Astrocyte (in vitro differentiated cells and primary cell): ENCODE measurements at regions not wholly inside any gene's neighbourhood (a gene's known extent, or its start where the extent isn't known, plus 50 kb on each side); places are given as distances from the start of the nearest gene placed in this dataset.

Experiments used
- DNase-seq: peaks from one replicate; pipeline ENCODE4 v3.0.0-alpha.2; 2010; ENCODE audit warnings: low read depth
- FAIRE-seq: peaks from 2 replicates; lab custom pipeline; 2011; peaks lifted over from hg19 to GRCh38; lab: Jason Lieb, UNC
- H2AFZ ChIP-seq: 2 replicates; pipeline ENCODE4 v1.6.0; 2012; ENCODE audit warnings: low read depth, low read length, inconsistent platforms
- H3K27ac ChIP-seq: 2 replicates; pipeline ENCODE4 v1.5.1; 2011; ENCODE audit warnings: low read depth, low read length, inconsistent platforms
- H3K27me3 ChIP-seq: 2 replicates; pipeline ENCODE4 v1.6.0; 2011; ENCODE audit warnings: low read length, inconsistent platforms; ENCODE audit not compliant: insufficient read depth
- H3K36me3 ChIP-seq: 2 replicates; pipeline ENCODE4 v1.5.1; 2011; ENCODE audit warnings: low read length, inconsistent platforms; ENCODE audit not compliant: insufficient read depth
- H3K4me1 ChIP-seq: 2 replicates; pipeline ENCODE4 v1.5.1; 2011; ENCODE audit warnings: low read length, inconsistent platforms; ENCODE audit not compliant: insufficient read depth
- H3K4me2 ChIP-seq: 2 replicates; pipeline ENCODE4 v1.6.0; 2012; ENCODE audit warnings: low read length, inconsistent platforms
- H3K4me3 ChIP-seq: 2 replicates; pipeline ENCODE4 v1.5.1; 2011; ENCODE audit warnings: low read depth, mild to moderate bottlenecking, low read length, inconsistent platforms; ENCODE audit not compliant: insufficient read depth
- H3K79me2 ChIP-seq: 2 replicates; pipeline ENCODE4 v1.6.0; 2012; ENCODE audit warnings: mild to moderate bottlenecking, low read length, inconsistent platforms; ENCODE audit not compliant: insufficient read depth
- H3K9ac ChIP-seq: 2 replicates; pipeline ENCODE4 v1.6.0; 2012; ENCODE audit warnings: mild to moderate bottlenecking, low read length, inconsistent platforms
- H3K9me3 ChIP-seq: 2 replicates; pipeline ENCODE4 v1.5.1; 2012; ENCODE audit warnings: low read depth, mild to moderate bottlenecking, low read length, inconsistent platforms; ENCODE audit not compliant: insufficient read depth
- H4K20me1 ChIP-seq: 2 replicates; pipeline ENCODE4 v1.6.0; 2012; ENCODE audit warnings: low read length, inconsistent platforms; ENCODE audit not compliant: insufficient read depth
- H3K27ac Mint-ChIP-seq: one replicate; pipeline ENCODE4 v1.8.0; 2021; ENCODE audit warnings: mild to moderate bottlenecking, mixed read lengths; ENCODE audit not compliant: unreplicated experiment
- H3K27me3 Mint-ChIP-seq: one replicate; pipeline ENCODE4 v1.8.0; 2021; ENCODE audit warnings: low read depth, mixed read lengths; ENCODE audit not compliant: unreplicated experiment
- H3K36me3 Mint-ChIP-seq: one replicate; pipeline ENCODE4 v1.8.0; 2021; ENCODE audit warnings: low read depth, mixed read lengths; ENCODE audit not compliant: unreplicated experiment
- H3K4me1 Mint-ChIP-seq: one replicate; pipeline ENCODE4 v1.8.0; 2021; ENCODE audit warnings: low read depth, mixed read lengths; ENCODE audit not compliant: unreplicated experiment
- H3K4me3 Mint-ChIP-seq: one replicate; pipeline ENCODE4 v1.8.0; 2021; ENCODE audit warnings: mild to moderate bottlenecking, moderate library complexity, mixed read lengths; ENCODE audit not compliant: unreplicated experiment
- H3K9me3 Mint-ChIP-seq: one replicate; pipeline ENCODE4 v1.8.0; 2021; ENCODE audit warnings: mild to moderate bottlenecking, mixed read lengths; ENCODE audit not compliant: unreplicated experiment
- CTCF ChIP-seq: IDR thresholded peaks from 2 replicates; pipeline ENCODE4 v1.5.1; 2011; ENCODE audit warnings: low read depth, mild to moderate bottlenecking, inconsistent platforms, low read length, moderate library complexity; ENCODE audit not compliant: insufficient read depth
- EZH2 ChIP-seq: IDR thresholded peaks from 2 replicates; pipeline ENCODE4 v1.6.1; 2012; ENCODE audit warnings: mild to moderate bottlenecking, low read length, inconsistent platforms; ENCODE audit not compliant: insufficient read depth

- Histone ChIP-seq H3K4me3 (no peak overlapping the region), H2AFZ (no peak overlapping the region), H3K9me3 (peaks cover 3% of the 10 kb centered on the region), H3K27ac (no peak overlapping the region), H3K79me2 (no peaks in the 10 kb centered on the region), H3K9ac (no peak overlapping the region), H3K36me3 (no peaks in the 10 kb centered on the region), H4K20me1 (no peaks in the 10 kb centered on the region), H3K4me2 (no peak overlapping the region), H3K27me3 (peaks cover 2% of the 10 kb centered on the region), H3K4me1 (no peaks in the 10 kb centered on the region)
- TF ChIP-seq EZH2 (no peak), CTCF (no peak)
- FAIRE-seq (no peak), DNase-seq (no peak)
- Mint-ChIP-seq H3K9me3 (peaks cover 3% of the 10 kb centered on the region), H3K36me3 (no peaks in the 10 kb centered on the region), H3K4me1 (no peaks in the 10 kb centered on the region), H3K27me3 (peaks cover 69% of the 10 kb centered on the region), H3K27ac (no peak overlapping the region), H3K4me3 (no peak overlapping the region)
Measured at GRCh38 chr9:135268981-135269380, 181.5 kb downstream of the OLFM1 start.

GRCh38 chr9:135269912-135270830 is 182.7 kb downstream of the OLFM1 start:
- no peaks in the 10 kb centered on the region for H3K4me1 Mint-ChIP-seq
- no peaks in the 10 kb centered on the region for H3K36me3 Mint-ChIP-seq
- H3K4me3 Mint-ChIP-seq, result no peak overlapping the region
- peaks cover 72% of the 10 kb centered on the region for H3K27me3 Mint-ChIP-seq
- H3K27ac Mint-ChIP-seq, result no peak overlapping the region
- no peak overlapping the region for H3K9ac ChIP-seq
- peaks cover 3% of the 10 kb centered on the region for H3K9me3 Mint-ChIP-seq
- no peak for TF ChIP-seq CTCF
- TF ChIP-seq EZH2, result no peak
- no peak for FAIRE-seq
- H3K36me3 ChIP-seq, result no peaks in the 10 kb centered on the region
- H2AFZ ChIP-seq, result no peak overlapping the region
- no peak overlapping the region for H3K4me3 ChIP-seq
- H3K79me2 ChIP-seq, result no peaks in the 10 kb centered on the region
- H3K4me1 ChIP-seq, result no peaks in the 10 kb centered on the region
- no peak overlapping the region for H3K4me2 ChIP-seq
- H3K27ac ChIP-seq, result no peak overlapping the region
- no peaks in the 10 kb centered on the region for H4K20me1 ChIP-seq
- peaks cover 3% of the 10 kb centered on the region for H3K9me3 ChIP-seq
- no peak for DNase-seq
- peaks cover 2% of the 10 kb centered on the region for H3K27me3 ChIP-seq

GRCh38 chr9:135271425-135271824 is 184.0 kb downstream of the OLFM1 start:
- H3K4me3 Mint-ChIP-seq, result no peak overlapping the region
- H3K27ac ChIP-seq, result no peak overlapping the region

More at GRCh38 chr9:135271425-135271824, 184.0 kb downstream of the OLFM1 start:
- FAIRE-seq, result no peak
- Mint-ChIP-seq H3K9me3 (peaks cover 3% of the 10 kb centered on the region), H3K27me3 (peaks cover 68% of the 10 kb centered on the region), H3K4me1 (no peaks in the 10 kb centered on the region), H3K36me3 (no peaks in the 10 kb centered on the region), H3K27ac (no peak overlapping the region)
- no peak for DNase-seq
- Histone ChIP-seq H3K9ac (no peak overlapping the region), H2AFZ (no peak overlapping the region), H3K9me3 (peaks cover 3% of the 10 kb centered on the region), H3K4me2 (no peak overlapping the region), H3K4me1 (no peaks in the 10 kb centered on the region), H3K36me3 (no peaks in the 10 kb centered on the region), H3K79me2 (no peaks in the 10 kb centered on the region), H3K4me3 (no peak overlapping the region), H4K20me1 (no peaks in the 10 kb centered on the region), H3K27me3 (peaks cover 2% of the 10 kb centered on the region)
- no peak for TF ChIP-seq CTCF
- TF ChIP-seq EZH2, result no peak
